Ecto neural progenitor cell (in vitro differentiated cells): ENCODE measurements at regions not wholly inside any gene's neighbourhood (a gene's known extent, or its start where the extent isn't known, plus 50 kb on each side); places are given as distances from the start of the nearest gene placed in this dataset.

Experiments
- DNase-seq: peaks from one replicate; pipeline ENCODE4 v3.0.0-alpha.2; 2018; ENCODE audit warnings: low spot score

DNA sequence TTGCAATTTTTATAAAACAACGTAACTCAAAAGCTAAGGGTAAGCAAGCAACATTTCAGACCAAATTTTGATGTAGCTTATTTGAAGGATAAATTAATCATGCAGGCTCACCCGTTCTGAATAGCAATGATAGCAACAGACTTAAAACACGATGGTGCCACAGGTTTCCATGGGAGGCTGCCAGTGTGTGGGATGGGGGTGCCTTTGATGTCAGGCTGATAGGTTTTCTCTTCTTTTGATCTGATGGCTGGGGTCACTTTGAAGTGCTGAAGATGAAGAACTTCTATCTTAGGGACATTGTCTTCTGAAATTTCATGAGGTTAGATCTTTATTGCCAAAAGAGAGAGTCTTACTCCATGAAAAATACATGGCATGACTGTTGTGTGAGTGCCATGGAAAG, 206.8 kb downstream of the LPIN1 start:
- DNase-seq: no peak

DNA sequence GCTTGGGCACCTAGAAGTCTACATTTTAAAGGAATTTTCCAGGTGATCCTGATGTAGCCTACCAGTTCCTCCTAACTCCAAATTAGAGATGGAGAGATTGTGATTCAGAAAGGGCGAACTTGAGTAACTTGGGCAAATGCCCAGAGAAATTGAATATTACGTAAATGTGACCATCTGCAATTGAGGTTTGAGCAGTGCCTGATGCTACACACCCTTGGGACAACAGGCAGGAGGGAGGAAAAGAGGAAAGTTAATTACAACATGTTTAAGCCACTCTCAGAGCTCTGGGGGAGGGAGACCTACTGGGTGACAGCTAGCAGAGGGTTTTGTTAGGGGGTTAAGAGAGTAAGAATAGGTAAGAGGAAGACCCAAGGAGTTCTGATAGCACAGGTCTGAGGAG, 208.9 kb downstream of the LPIN1 start:
- no peak for DNase-seq

DNA sequence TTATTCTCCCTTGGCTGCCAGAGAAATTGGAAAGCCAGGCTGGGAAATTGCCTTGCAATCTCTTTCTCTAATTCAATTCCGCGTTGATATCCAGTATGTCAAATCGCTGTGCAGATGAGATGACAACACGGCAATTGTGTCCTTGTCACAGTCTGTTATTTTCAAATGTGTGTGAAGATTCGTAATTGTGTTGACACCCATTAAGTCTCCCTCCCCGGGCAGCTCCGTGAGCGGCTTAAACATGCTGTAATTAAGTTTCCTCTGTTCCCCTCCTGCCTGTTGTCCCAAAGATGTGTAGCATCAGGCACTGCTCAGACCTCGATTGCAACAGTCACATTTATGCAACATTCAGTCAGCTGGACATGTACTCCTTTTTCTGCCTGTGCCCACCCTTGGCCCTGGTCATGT, 209.5 kb downstream of the LPIN1 start:
- no peak for DNase-seq

DNA sequence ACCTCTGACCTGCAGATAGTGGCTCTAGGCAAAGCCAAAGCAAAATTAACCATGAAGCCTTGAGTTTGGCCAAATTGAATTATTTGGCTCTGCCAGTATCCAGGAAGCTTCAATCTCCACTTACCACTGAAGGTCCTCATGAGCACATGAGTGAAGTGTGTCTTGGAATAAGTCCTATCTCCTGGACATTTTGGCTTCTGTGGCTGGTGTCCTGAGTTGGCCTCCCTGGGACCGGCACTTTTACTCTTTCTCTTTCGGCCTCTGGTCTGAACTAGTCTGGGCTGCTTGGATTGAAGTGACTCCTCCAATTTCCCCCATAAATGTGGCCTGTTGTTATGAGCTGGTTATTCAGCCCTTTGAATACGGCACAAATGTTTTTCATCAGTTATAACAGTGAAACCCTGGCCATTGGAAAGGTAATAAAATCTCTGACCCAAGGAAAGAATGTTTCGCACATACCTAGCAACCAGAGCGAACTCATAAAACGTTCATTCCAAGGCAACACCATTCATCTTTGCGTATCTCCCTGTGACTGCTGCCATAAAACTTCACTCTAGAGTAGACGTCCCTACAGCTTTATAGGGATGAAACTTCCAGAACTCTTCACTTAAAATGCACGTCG, 216.4 kb downstream of the LPIN1 start:
- DNase-seq: no peak

DNA sequence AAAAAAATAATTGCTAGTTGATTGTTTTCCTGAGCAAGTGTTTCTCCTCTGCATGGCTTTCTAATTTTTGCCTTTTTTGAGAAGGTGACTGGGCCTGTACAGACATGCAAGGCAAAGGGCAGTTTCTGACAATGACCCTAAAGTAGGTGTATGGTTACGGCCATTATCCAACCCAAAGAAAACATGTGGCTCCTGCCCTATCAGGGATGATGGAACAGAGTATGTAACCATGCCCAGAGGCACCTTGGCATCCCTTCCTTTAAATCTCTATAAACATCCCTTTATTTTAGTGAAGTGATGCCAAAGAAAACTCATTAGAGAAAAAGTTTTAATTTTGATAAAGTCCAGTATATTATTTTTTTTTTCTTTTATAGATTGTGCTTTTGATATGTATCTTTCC, 217.5 kb downstream of the LPIN1 start:
- DNase-seq: no peak

DNA sequence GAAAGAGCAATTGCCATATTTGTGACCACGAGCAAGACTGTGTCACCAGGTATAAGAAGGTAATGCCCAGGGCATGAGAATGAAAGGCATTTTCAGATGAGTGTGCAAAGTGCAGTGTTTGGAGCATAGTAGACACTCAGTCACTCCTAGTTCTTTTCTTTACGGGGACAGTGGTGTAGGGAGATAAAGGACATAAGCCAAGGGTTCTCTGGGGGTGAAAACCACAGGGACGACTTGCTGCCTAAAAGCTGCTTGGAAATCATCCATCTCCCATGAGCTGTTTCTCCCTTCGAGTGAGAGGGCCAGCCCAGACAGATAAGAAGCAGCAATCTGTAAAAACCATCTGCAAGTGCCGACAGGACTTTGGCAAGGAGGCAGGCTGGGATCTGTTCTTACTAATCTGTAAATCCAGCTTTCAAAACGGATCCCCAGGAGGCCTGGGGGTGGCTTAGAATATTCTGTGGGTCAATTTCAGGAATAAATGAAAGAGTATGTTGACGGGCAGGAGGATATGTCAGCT, 221.6 kb downstream of the LPIN1 start:
- DNase-seq: no peak

DNA sequence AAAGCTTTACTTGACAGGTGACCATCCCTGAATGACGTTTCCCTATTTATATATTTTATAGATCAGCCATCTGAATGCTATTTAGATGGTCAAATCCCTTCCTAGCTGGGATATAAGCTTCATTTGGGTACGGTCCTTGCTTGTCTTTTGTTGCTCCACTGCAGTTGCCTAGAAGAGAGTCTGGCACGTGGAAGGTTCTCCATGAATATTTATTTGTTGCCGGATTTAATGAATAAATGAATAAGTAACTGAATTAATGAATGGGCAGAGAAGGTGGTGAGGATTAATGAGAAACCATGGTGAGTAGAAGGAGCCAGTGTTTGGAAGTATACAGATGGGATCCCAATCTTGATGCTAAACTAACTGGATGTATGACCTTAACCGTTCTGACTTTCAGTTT, 222.1 kb downstream of the LPIN1 start:
- no peak for DNase-seq

DNA sequence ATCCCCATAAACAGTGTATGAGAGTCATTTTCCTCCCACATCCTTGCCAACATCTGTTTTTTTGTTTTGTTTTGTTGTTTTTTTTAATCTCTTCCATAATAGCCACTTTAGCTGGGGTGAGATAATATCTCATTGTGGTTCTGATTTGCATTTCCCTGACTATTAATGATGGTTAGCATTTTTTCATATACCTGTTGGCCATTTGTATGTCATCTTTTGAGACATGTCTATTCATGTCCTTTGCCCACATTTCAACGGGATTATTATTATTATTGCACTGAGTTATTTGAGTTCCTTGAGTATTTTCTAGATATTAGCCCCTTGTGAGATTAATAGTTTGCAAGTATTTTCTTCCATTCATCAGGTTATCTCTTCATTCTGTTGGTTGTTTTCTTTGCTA, 223.3 kb downstream of the LPIN1 start:
- no peak for DNase-seq

DNA sequence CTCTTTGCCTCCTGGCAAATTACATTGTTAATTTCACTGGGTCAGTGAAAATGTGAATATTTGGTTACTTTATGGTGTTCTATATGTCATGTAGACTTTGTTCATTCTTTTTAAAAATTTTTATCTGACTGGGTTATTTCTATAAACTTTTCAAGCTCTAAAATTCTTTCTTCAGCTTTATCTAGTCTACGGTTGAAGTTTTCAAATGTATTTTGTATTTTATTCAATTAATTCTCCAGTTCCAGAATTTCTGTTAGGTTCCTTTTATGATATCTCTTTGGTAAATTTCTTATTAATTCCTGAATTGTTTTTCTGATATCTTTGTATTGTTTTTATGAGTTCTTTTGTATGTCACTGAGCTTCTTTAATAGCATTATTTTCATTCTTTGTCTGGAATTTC, 228.1 kb downstream of the LPIN1 start:
- no peak for DNase-seq

DNA sequence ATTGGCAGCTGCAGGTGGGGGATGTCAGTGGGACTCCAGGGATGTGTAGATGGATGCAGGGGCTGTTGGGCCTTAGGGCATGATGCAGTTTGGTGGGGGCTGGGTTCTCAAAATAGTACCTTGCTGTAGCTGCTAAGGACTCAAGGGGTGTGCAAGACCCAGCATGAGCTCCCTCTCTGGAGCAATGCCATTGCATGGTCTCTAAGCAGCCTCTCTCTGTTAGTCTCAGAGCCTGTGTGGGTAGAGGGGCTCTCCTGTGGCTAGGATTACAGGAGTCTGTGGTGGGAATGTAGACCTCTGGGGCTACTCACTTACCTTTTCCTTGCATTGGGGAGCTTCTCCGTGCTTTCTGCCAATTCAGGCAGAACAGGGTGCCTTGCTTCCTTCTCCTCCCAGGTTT, 228.9 kb downstream of the LPIN1 start:
- DNase-seq: no peak

DNA sequence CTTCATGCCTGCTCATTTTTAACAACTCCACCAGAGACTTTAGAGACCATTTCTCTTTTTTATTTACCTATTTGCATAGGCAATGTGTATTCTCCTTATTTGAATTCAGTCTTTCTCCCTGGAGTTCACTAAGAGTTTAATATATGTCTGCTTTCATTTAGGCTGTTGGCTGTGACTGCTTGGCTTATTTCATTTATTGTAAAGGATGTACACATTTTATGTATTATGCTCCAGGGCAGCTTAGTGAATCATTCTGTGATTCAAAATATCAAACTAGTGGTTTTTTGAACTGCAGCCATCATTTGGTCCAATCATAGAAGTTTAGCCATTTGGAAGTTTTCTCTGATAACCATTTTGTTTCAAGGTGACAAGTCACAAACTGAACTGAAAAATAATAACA, 229.6 kb downstream of the LPIN1 start:
- no peak for DNase-seq

DNA sequence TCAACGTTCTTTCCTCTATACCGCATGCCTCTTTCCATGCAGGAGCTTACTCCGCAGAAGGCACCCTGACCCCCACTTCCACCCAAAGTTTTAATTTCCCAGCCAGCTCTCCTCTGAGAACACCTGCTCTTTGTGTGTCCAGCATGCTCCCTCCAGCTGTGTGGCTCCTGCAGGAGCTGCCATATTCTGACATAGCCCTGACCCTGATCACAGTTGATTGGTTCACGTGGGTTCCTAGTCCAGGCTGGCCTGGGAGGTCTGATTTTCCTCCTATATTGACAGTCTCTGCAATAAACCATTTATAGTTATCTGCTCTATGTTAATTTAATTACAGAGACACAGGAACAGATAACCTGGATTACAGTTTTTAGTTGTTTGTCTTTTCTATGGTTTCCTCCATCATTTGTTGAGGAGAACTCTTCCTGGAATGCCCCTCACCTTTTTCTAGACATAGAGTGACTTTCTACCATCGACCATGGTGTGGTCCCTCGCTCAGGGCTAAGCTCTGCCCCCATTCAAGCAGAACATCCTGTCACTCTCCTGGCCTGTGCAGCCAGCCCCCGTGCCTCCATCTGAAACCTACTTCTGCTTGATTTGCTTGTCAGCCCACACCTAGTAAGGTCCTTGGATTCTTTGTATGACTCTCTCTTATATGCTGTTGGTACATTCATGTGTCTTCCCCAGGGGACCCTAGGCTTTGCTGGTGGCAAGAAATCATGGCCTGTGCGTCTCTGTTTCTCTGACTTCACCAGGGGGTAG, 231.5 kb downstream of the LPIN1 start:
- no peak for DNase-seq

DNA sequence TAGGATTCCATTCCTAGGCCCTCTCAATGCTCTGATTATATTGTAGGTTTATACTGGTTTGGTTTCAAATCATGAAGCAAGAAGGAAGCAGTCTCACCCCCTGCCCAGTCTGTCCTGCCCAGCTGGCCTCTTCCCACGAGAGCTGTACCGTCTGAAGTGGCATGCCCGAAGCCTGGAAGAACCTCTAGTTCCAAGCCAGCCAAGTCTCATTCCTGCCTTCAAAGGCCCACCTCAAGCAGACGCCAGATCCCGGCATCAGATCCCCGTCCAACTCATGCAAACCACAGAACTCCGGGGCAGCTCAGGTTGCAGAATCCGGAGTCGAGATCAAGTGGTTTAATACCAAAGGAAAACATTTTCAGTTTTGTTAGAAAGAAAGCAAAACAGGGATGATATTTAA, 234.4 kb downstream of the LPIN1 start:
- DNase-seq: no peak

DNA sequence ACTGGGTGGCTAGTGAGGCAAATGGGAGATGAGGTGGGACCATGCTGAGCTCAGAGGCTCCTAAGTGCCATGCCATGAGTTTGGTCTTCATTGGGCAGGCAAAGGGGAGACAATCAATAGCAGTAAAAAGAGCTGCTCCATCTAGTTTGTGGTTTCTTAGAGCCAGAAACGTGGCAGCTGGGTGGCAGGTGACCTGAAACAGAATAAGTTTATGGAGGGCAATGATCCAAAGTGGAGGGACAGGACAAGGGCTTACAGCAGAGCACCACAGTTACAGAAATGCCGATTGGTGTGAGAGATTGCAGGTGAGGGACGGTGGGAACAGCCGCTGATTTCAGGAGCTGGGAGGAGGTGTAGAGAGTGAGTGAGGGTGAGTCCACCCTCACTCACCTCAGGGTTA, 237.0 kb downstream of the LPIN1 start:
- no peak for DNase-seq

DNA sequence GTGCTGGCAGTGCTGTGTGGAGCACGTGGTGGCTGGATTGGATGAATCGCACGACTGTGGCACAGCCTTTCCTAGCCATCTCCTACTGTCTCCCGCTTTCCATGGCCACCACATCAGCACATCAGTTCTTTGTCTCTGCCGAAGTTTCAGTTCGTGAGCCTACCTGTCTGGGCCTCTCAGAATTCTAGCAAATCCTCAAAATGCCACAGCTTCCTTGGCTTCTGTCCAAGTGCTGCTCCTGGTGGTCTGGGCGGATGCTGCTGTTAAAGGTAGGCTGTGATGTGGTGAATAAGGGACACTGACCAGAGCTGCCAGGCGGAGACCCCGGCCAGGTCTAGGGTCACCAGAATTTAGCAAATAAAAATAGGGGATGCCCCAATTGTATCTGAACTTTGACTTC, 237.4 kb downstream of the LPIN1 start:
- no peak for DNase-seq

DNA sequence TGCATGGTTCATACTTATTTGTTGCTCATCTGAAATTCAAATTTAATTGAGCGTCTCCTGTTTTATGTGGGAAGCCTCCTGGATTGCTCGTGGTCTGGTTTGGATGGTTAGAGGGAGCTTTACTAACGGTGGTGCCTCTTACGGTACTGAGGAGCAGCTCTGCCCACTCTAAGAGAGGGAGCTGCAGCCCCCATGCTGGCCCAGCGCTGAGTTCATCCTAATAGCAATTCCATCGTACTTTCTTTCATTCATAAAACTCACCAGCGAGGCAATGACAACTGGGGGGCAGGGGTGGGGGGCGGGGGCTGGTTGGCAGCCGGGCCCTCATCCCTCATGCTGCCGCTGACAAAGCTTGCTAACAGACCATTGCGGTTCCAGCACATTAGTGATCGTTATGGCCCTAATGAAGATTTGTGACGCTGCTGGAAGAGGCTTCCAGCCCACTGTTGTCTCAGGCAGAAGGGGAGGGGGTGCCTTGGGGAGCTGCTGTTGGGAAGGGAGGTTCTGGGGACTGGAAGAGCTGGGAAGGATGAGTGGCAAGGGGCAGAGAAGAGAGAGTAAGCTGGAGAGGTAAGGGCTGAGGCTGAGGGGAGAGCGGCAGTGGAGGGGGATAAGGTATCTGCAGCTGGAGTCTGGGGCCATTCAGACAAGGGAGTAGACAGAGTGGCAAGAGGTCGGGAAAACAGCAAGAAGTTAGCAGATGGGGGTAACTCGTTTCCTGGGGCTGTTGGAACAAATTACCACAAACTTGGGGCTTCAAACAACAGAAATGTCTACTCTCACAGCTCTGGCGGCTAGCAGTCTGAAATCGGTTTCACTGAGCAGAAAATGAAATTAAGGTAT, 238.1 kb downstream of the LPIN1 start:
- no peak for DNase-seq

DNA sequence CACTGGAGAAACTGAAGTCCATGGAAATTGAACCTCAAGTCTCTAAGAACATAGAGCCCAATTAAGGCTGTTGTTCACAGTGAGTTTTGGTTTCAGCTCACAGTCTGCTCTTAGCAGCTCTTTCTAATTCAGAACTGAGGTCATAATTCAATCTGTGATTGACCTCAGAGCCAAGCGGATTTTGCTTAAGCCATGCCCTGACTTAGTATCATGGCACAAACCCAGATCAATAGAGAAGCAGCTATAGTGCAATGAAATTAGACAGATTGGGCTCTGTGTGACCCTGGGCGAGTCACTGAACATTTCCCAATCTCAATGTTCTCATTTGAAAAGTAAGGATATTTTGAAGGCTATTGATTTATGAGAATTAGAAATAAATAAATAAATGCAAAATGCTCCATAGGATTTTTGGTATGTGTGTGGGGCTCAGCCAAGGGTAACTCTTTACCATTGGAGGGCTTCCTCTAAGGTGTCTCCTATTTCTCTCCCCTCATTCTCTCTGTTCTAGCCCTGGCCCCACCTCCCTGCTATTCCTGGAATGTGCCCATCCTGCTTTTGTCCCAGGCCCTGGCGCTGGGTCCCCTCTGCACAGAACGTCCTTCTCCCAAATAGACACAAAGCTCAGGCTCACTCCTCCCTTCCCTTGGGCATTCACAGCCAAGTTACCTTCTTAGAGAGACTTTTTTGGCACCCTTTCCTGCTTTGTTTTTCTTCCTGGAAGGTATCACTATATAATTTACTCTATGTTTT, 239.6 kb downstream of the LPIN1 start:
- DNase-seq: no peak

DNA sequence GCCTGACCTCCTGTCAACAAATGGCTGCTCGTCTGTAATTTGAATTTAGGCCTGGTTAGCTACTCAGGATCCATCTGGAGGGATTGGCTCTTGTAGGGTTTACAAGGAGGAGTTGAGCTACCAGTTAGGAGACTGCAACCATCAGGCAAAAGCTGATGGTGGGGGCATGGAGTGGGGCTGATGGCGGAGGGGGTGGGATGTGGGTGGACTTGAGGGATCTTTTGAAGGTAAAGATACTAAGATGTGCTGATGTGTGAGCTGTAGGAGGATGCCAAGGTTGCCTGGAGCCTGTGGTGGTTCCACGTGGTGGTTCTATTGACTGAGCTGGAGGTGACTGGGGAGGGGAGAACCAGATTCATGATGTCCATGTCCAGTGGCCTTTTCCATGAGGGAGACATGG, 240.7 kb downstream of the LPIN1 start:
- DNase-seq: no peak

DNA sequence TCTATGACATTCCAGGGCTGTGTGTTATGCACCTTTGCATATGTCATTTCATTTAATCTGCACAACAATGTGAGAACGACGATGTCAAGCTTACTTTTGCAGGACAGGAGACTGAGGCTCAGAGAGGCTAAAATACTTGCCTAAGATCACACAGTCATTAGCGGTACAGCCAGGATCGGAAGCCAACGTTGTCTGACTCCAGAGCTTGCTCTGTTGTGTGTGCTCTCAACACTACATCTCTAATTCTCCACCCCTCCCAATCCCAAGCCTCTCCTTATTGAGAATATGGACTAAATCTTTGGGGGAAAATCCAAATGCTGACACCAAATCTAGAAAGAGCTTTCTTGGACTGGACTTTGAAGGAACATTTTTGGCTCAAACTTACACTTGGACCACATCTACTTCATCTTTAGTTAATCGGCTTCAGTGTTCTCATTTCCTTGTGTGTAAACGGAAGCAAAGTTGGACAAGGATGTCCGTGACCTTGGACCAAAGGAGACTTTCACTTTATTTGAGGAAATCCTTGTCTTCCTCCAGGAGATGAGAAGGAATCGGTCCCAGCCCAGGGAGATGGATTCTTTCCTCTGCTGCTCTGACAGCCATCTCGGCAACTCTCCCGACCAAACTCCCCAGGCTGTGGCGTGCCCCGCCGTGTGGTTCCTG, 242.4 kb downstream of the LPIN1 start:
- no peak for DNase-seq

DNA sequence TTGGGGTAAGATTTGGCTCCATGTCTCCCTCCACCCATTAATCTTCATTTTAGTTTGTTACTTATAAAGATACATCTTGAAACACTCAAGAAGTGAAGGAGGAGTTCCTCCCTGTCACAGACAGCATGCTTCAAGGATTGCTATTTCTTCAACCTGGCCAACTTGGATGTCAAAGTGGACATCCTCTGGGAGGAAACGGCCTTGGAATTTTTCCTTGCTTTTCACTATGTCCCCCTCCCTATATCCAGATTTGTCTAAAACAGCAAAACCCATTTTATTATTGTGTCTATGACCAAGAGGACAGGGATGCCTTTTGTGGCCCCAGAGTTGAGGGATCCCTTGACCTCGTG, 242.9 kb downstream of the LPIN1 start:
- DNase-seq: no peak

DNA sequence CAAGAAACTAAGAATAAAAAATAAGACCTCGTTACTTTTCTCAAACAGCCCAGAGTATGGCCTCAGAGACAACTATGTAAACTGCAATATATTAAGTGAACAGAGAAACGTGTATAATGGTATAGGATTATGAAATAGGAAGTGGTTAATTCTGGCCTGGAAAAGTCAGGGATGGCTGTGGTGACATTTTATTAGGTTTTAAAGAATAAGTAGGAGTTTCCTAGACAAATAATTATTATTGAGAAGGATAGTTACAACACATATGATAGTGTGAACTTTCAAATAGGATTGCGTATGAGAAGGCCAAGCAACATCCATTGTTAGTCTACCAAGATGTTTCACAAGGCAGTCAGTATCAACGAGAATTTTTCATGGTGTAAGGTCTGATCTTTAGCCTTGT, 244.1 kb downstream of the LPIN1 start:
- DNase-seq: no peak

DNA sequence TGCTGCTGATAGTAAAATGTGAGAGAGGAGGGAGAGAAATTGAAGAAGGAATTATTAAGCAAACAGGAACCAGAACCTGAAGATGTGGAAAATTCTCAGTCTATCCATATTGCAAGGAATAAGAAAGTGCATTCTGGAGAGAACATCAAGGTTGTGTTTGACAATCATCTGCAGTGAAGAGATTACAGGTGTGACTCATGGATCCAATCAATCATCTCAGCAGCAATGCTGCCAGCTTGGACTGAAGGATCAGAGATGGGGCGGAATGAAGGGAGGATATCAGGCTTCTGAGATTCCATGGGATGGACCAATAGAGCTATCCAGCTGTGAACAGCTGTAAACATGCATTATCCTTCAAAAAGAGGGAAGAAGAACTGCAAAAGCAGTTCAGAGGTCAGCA, 247.3 kb downstream of the LPIN1 start:
- DNase-seq: no peak
